Endothelial cell of umbilical vein (primary cell): ENCODE measurements at regions not wholly inside any gene's neighbourhood (a gene's known extent, or its start where the extent isn't known, plus 50 kb on each side); places are given as distances from the start of the nearest gene placed in this dataset.

Experiments used
- BruUV-seq: library from RNA; stranded (reverse); fragments of 400-500 nt; replicated peaks from 2 replicates; lab custom pipeline; 2021; lab: Mats Ljungman, UMichigan
- CTCF ChIA-PET: fragments of 300-600, 350-600 bp; sonication (Branson Sonifier 250); formaldehyde crosslinking; loops from one replicate; lab custom pipeline; 2021; ENCODE audit warnings: antibody characterized with exemption, inconsistent platforms; lab: Charles Lee
- POLR2A ChIA-PET: fragments of 300-600, 350-600 bp; sonication (Branson Sonifier 250); formaldehyde crosslinking; loops from one replicate; lab custom pipeline; 2021; ENCODE audit warnings: antibody characterized with exemption, inconsistent platforms; lab: Charles Lee
- DNase-seq: peaks from one replicate; pipeline ENCODE4 v3.0.0-alpha.2; 2011; ENCODE audit warnings: low read depth, low spot score
- FAIRE-seq: peaks from 2 replicates; lab custom pipeline; 2011; peaks lifted over from hg19 to GRCh38; lab: Jason Lieb, UNC
- H2AFZ ChIP-seq: 2 replicates; pipeline ENCODE4 v1.6.0; 2012; ENCODE audit warnings: low read depth, low read length, control low read depth, inconsistent platforms
- H3K27ac ChIP-seq: 2 replicates; pipeline ENCODE4 v1.5.1; 2011; ENCODE audit warnings: low read depth, mild to moderate bottlenecking, control low read depth, low read length, moderate library complexity; ENCODE audit not compliant: insufficient read depth
- H3K27me3 ChIP-seq, 2 experiments: 2 replicates each; pipeline versions ENCODE4 v1.6.0 to v1.6.1; 2011; ENCODE audit warnings: low read length in 2 of 2, mixed read lengths in 1 of 2; ENCODE audit not compliant: control insufficient read depth in 2 of 2, insufficient read depth in 2 of 2
- H3K36me3 ChIP-seq, 2 experiments: 2 replicates in 1 of 2; 3 replicates in 1 of 2; pipeline ENCODE4 v1.5.1; 2011; ENCODE audit warnings: low read length in 2 of 2, mild to moderate bottlenecking in 1 of 2, moderate library complexity in 1 of 2; ENCODE audit not compliant: control insufficient read depth in 2 of 2, insufficient read depth in 2 of 2; ENCODE audit errors: extremely low read depth in 1 of 2
- H3K4me1 ChIP-seq: 3 replicates; pipeline ENCODE4 v1.5.1; 2011; ENCODE audit warnings: mild to moderate bottlenecking, low read length; ENCODE audit not compliant: control insufficient read depth, insufficient read depth; ENCODE audit errors: extremely low read depth
- H3K4me2 ChIP-seq: 2 replicates; pipeline ENCODE4 v1.6.1; 2011; ENCODE audit warnings: low read length, control low read depth, mixed read lengths; ENCODE audit not compliant: insufficient read depth
- H3K4me3 ChIP-seq, 3 experiments: fragments of 200-600 bp in 1 of 3; sonication (generic), shearing (Covaris generic) in 1 of 3; replicated peaks in 1 of 3; 2 replicates each; pipeline ENCODE4 v1.5.1; 2011 to 2016; ENCODE audit warnings: control low read depth in 3 of 3, low read length in 3 of 3, mild to moderate bottlenecking in 2 of 3, inconsistent platforms in 1 of 3, low read depth in 1 of 3, moderate library complexity in 1 of 3; ENCODE audit not compliant: insufficient read depth in 1 of 3
- H3K79me2 ChIP-seq: 2 replicates; pipeline ENCODE4 v1.6.0; 2012; ENCODE audit warnings: low read length, inconsistent platforms; ENCODE audit not compliant: control insufficient read depth, insufficient read depth
- H3K9ac ChIP-seq: replicated peaks from 2 replicates; pipeline ENCODE3; 2011; ENCODE audit warnings: low read length, control low read depth; ENCODE audit not compliant: insufficient read depth; ENCODE audit errors: extremely low read depth
- H3K9me1 ChIP-seq: replicated peaks from 3 replicates; pipeline ENCODE4 v1.6.0; 2011; ENCODE audit warnings: mild to moderate bottlenecking, low read length; ENCODE audit not compliant: control insufficient read depth, insufficient read depth; ENCODE audit errors: extremely low read depth
- H3K9me3 ChIP-seq: replicated peaks from 2 replicates; pipeline ENCODE4 v1.5.1; 2012; ENCODE audit warnings: low read length, inconsistent platforms; ENCODE audit not compliant: control insufficient read depth, insufficient read depth
- H4K20me1 ChIP-seq: replicated peaks from 2 replicates; pipeline ENCODE3; 2011; ENCODE audit warnings: mild to moderate bottlenecking, low read length; ENCODE audit not compliant: control insufficient read depth, insufficient read depth; ENCODE audit errors: extremely low read depth
- CTCF ChIP-seq, 2 donors: IDR thresholded peaks; 1 replicate in 1 of 2; 2 replicates in 1 of 2; pipeline ENCODE4 v1.5.1; 2011; ENCODE audit warnings: low read length in 2 of 2, mild to moderate bottlenecking in 2 of 2, moderate library complexity in 2 of 2, control low read depth in 1 of 2, inconsistent platforms in 1 of 2, low read depth in 1 of 2; ENCODE audit not compliant: insufficient read depth in 1 of 2; ENCODE audit errors: extremely low read depth in 1 of 2
- EZH2 ChIP-seq: IDR thresholded peaks from 2 replicates; pipeline ENCODE4 v1.6.1; 2012; ENCODE audit warnings: borderline replicate concordance, low read depth, mild to moderate bottlenecking, moderate library complexity, low read length, inconsistent platforms; ENCODE audit not compliant: severe bottlenecking
- FOS ChIP-seq: IDR thresholded peaks from 2 replicates; pipeline ENCODE4 v1.6.1; 2011; ENCODE audit warnings: mild to moderate bottlenecking, low read length, moderate library complexity, borderline replicate concordance; ENCODE audit not compliant: insufficient read depth
- GATA2 ChIP-seq: IDR thresholded peaks from 2 replicates; pipeline ENCODE4 v1.7.0; 2011; ENCODE audit warnings: low read depth, mild to moderate bottlenecking, moderate library complexity, mixed read lengths, low read length; ENCODE audit not compliant: insufficient read length, insufficient read depth
- JUN ChIP-seq: IDR thresholded peaks from 2 replicates; pipeline ENCODE4 v1.6.1; 2011; ENCODE audit warnings: borderline replicate concordance, low read depth; ENCODE audit not compliant: insufficient read length, insufficient read depth
- MAX ChIP-seq: IDR thresholded peaks from 2 replicates; pipeline ENCODE4 v1.6.1; 2011; ENCODE audit not compliant: insufficient read depth, insufficient read length
- MYC ChIP-seq: IDR thresholded peaks from one replicate; pipeline ENCODE4 v1.6.1; 2011; ENCODE audit warnings: mild to moderate bottlenecking, low read depth, low read length
- POLR2A ChIP-seq: IDR thresholded peaks from 2 replicates; pipeline ENCODE4 v1.6.1; 2012; ENCODE audit warnings: low read depth, mild to moderate bottlenecking, control low read depth, low read length
- POLR2AphosphoS5 ChIP-seq: IDR thresholded peaks from 2 replicates; pipeline ENCODE4 v1.6.1; 2012; ENCODE audit warnings: low read depth, mild to moderate bottlenecking, control low read depth, low read length, moderate library complexity; ENCODE audit not compliant: insufficient read depth
- dilution Hi-C: fragments of 300-500 bp; cut with MboI; formaldehyde crosslinking; loops from one replicate; pipeline ENCODE4 v1.15.0; 2019; ENCODE audit warnings: low sequenced_read_pairs; ENCODE audit not compliant: extremely low pct_ligation_motif_present
- intact Hi-C: fragments of 100-400 bp; cut with micrococcal nuclease; formaldehyde crosslinking; loops from one replicate; pipeline ENCODE4 v1.10.0; 2022

- H3K4me1 ChIP-seq = peaks cover 40% of the 10 kb centered on the region
- no peaks in the 10 kb centered on the region for H3K9me3 ChIP-seq
- TF ChIP-seq CTCF (IDR thresholded peaks at IDR 0.05; ENCODE audit: extremely low read depth in 1 of 2, insufficient read depth in 1 of 2, low read depth in 1 of 2, low read length in 2 of 2) (no peak), POLR2AphosphoS5 (no peak), GATA2 (no peak), POLR2A (no peak), FOS (no peak), EZH2 (no peak), MAX (no peak), JUN (no peak), MYC (no peak)
- intact Hi-C loops = loop anchor here (1.0 kb wide), 1 partner anchor 44 kb away; no protein-coding TSS in a partner anchor
- no peaks in the 10 kb centered on the region for H3K79me2 ChIP-seq
- H4K20me1 ChIP-seq = no peaks in the 10 kb centered on the region
- H3K4me2 ChIP-seq = no peak overlapping the region
- BruUV-seq = no TSS peak
- CTCF ChIA-PET = no interaction called here
- H3K9me1 ChIP-seq = no peaks in the 10 kb centered on the region
- H3K9ac ChIP-seq = no peak overlapping the region
- H2AFZ ChIP-seq = no peak overlapping the region
- no peak overlapping the region for H3K4me3 ChIP-seq
- H3K36me3 ChIP-seq = no peaks in the 10 kb centered on the region
- H3K27me3 ChIP-seq = no peaks in the 10 kb centered on the region
- POLR2A ChIA-PET = no interaction called here
- FAIRE-seq (no peak), DNase-seq (no peak)
- dilution Hi-C loops = loop anchor here (10.0 to 25.0 kb wide), 2 partner anchors 109 to 346 kb away; no protein-coding TSS in a partner anchor
- no peak overlapping the region for H3K27ac ChIP-seq
Measured at GRCh38 chr1:234728740-234729139, 118.8 kb upstream of the IRF2BP2 start.
